DND-41 (cell line): ENCODE measurements at regions not wholly inside any gene's neighbourhood (a gene's known extent, or its start where the extent isn't known, plus 50 kb on each side); places are given as distances from the start of the nearest gene placed in this dataset.

Experiments
- ATAC-seq: fragments of 200-7000 bp; cut with Tn5 transposase; 3 replicates; pipeline ENCODE4 v1.9.1; 2021; ENCODE audit warnings: low read depth; ENCODE audit not compliant: insufficient read depth
- DNase-seq: peaks from one replicate; pipeline ENCODE4 v3.0.0-alpha.2; 2020
- H2AFZ ChIP-seq: 2 replicates; pipeline ENCODE4 v1.6.0; 2012; ENCODE audit warnings: low read depth, low read length
- H3K27ac ChIP-seq: 2 replicates; pipeline ENCODE4 v1.5.1; 2012; ENCODE audit warnings: low read length, inconsistent platforms
- H3K27me3 ChIP-seq: fragments of 200-600 bp; sonication (generic); 2 replicates; pipeline ENCODE4 v1.6.0; 2012; ENCODE audit warnings: low read length, mild to moderate bottlenecking, inconsistent platforms; ENCODE audit not compliant: insufficient read depth, poor library complexity
- H3K36me3 ChIP-seq: 2 replicates; pipeline ENCODE4 v1.5.1; 2012; ENCODE audit warnings: low read length, inconsistent platforms; ENCODE audit not compliant: insufficient read depth
- H3K4me1 ChIP-seq: 2 replicates; pipeline ENCODE4 v1.5.1; 2012; ENCODE audit warnings: mild to moderate bottlenecking, low read length; ENCODE audit not compliant: insufficient read depth
- H3K4me2 ChIP-seq: 2 replicates; pipeline ENCODE4 v1.6.0; 2012; ENCODE audit warnings: mild to moderate bottlenecking, moderate library complexity, low read length, inconsistent platforms; ENCODE audit not compliant: insufficient read depth
- H3K4me3 ChIP-seq, 2 experiments: fragments of 200-600 bp in 1 of 2; shearing (Covaris generic) in 1 of 2; 2 replicates each; pipeline ENCODE4 v1.5.1; 2012 to 2016; ENCODE audit warnings: inconsistent platforms in 2 of 2, low read length in 2 of 2, mild to moderate bottlenecking in 2 of 2, low read depth in 1 of 2, moderate library complexity in 1 of 2
- H3K79me2 ChIP-seq: 2 replicates; pipeline ENCODE4 v1.6.0; 2012; ENCODE audit warnings: low read length, inconsistent platforms; ENCODE audit not compliant: insufficient read depth
- H3K9ac ChIP-seq: 2 replicates; pipeline ENCODE4 v1.6.0; 2012; ENCODE audit warnings: low read depth, mild to moderate bottlenecking, inconsistent platforms, low read length, moderate library complexity
- H3K9me3 ChIP-seq: 2 replicates; pipeline ENCODE4 v1.5.1; 2012; ENCODE audit warnings: low read length, moderate library complexity, mild to moderate bottlenecking, inconsistent platforms; ENCODE audit not compliant: insufficient read depth, severe bottlenecking
- H4K20me1 ChIP-seq: 2 replicates; pipeline ENCODE4 v1.6.0; 2012; ENCODE audit warnings: low read length; ENCODE audit not compliant: insufficient read depth
- CTCF ChIP-seq: IDR thresholded peaks from 2 replicates; pipeline ENCODE4 v1.5.1; 2012; ENCODE audit warnings: borderline replicate concordance, low read length, moderate library complexity, mild to moderate bottlenecking; ENCODE audit not compliant: poor library complexity, severe bottlenecking; ENCODE audit errors: extremely low read depth
- EZH2 ChIP-seq: IDR thresholded peaks from 3 replicates; pipeline ENCODE4 v1.6.1; 2012; ENCODE audit warnings: borderline replicate concordance, low read depth, mild to moderate bottlenecking, moderate library complexity, low read length, inconsistent platforms; ENCODE audit not compliant: severe bottlenecking

GRCh38 chr12:24252602-24253001 lies 303.1 kb upstream of the SOX5 start:
- Histone ChIP-seq H3K36me3 (no peaks in the 10 kb centered on the region), H3K4me1 (peaks cover 9% of the 10 kb centered on the region), H3K27me3 (no peaks in the 10 kb centered on the region), H2AFZ (peak overlapping the region; percentile 51), H3K79me2 (no peaks in the 10 kb centered on the region), H3K27ac (no peak overlapping the region), H4K20me1 (no peaks in the 10 kb centered on the region), H3K4me3 (no peak overlapping the region), H3K9me3 (no peaks in the 10 kb centered on the region), H3K4me2 (no peak overlapping the region), H3K9ac (no peak overlapping the region)
- DNase-seq (no peak), ATAC-seq (no peak)
- TF ChIP-seq EZH2 (no peak), CTCF (no peak)

DNA sequence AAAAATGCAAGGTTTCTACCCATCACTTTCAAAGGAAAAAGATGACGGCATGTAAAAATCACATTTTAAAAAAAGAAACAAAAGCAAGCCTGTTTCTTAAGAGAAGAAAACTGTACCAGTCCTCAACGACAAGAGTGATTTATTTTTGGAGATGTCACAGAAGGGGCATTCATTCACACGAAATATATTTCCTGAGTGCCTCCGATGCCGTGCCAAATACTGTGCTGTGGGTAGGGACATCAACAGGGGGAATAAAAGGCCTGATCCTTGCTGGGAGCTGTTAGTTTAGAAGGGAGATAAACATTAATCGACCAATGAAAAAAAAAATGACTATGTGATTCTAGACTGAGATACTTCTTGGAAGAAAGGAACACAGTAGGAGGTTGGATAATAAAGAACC lies 297.5 kb upstream of the SOX5 start:
- no peaks in the 10 kb centered on the region for H3K4me1 ChIP-seq
- H3K4me2 ChIP-seq: no peak overlapping the region
- no peak overlapping the region for H3K9ac ChIP-seq
- no peak overlapping the region for H2AFZ ChIP-seq
- H3K27me3 ChIP-seq: no peaks in the 10 kb centered on the region
- H3K9me3 ChIP-seq: no peaks in the 10 kb centered on the region
- H4K20me1 ChIP-seq: no peaks in the 10 kb centered on the region
- no peak overlapping the region for H3K27ac ChIP-seq
- DNase-seq (no peak), ATAC-seq (no peak)
- H3K36me3 ChIP-seq: no peaks in the 10 kb centered on the region
- no peaks in the 10 kb centered on the region for H3K79me2 ChIP-seq
- no peak for TF ChIP-seq CTCF
- TF ChIP-seq EZH2: no peak
- H3K4me3 ChIP-seq: no peak overlapping the region

DNA sequence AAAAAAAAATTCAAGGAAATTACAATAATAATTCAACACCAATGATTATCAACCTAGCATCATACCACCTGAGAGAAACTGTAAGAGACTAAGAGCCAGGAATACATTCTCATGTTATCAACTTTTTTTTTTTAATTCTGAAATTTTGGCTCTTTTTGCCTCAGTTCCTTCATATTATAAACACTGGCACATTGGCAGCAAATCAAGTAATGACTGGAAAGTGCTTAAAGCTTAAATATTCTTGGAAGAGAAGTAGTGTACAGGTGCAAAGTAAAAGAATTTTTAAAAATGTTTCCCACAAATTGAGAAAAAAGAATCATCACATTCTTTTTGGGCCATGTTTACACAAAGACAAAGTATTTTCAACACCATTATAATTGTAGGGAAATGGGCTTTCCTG lies 296.9 kb upstream of the SOX5 start:
- H3K9me3 ChIP-seq: no peaks in the 10 kb centered on the region
- H3K4me3 ChIP-seq: no peak overlapping the region
- H3K27ac ChIP-seq: no peak overlapping the region
- TF ChIP-seq CTCF (no peak), EZH2 (no peak)
- ATAC-seq (no peak), DNase-seq (no peak)
- no peak overlapping the region for H2AFZ ChIP-seq
- H3K79me2 ChIP-seq: no peaks in the 10 kb centered on the region
- H3K36me3 ChIP-seq: no peaks in the 10 kb centered on the region
- H3K4me1 ChIP-seq: no peaks in the 10 kb centered on the region
- H4K20me1 ChIP-seq: no peaks in the 10 kb centered on the region
- no peak overlapping the region for H3K4me2 ChIP-seq
- H3K9ac ChIP-seq: no peak overlapping the region
- no peaks in the 10 kb centered on the region for H3K27me3 ChIP-seq

GRCh38 chr12:24244801-24245200 lies 295.3 kb upstream of the SOX5 start:
- H3K79me2 ChIP-seq: no peaks in the 10 kb centered on the region
- H3K4me2 ChIP-seq: no peak overlapping the region
- no peaks in the 10 kb centered on the region for H4K20me1 ChIP-seq
- no peaks in the 10 kb centered on the region for H3K36me3 ChIP-seq
- TF ChIP-seq CTCF (no peak), EZH2 (no peak)
- H3K4me1 ChIP-seq: peaks cover 5% of the 10 kb centered on the region; the same call in 1 of the 2 replicates
- H2AFZ ChIP-seq: no peak overlapping the region
- H3K27ac ChIP-seq: no peak overlapping the region
- ATAC-seq: no peak
- no peak overlapping the region for H3K4me3 ChIP-seq
- no peak overlapping the region for H3K9ac ChIP-seq
- no peak for DNase-seq
- no peaks in the 10 kb centered on the region for H3K27me3 ChIP-seq
- H3K9me3 ChIP-seq: no peaks in the 10 kb centered on the region
